Heart left ventricle (tissue), 13 donors: ENCODE measurements at regions not wholly inside any gene's neighbourhood (a gene's known extent, or its start where the extent isn't known, plus 50 kb on each side); places are given as distances from the start of the nearest gene placed in this dataset.

Source experiments
- CTCF ChIP-seq, 12 donors: fragments of 200-600 bp; sonication (generic) in 4 of 12; IDR thresholded peaks; one replicate each; pipeline versions ENCODE4 v1.5.0 to v1.8.0; 2018 to 2022; ENCODE audit warnings: antibody characterized with exemption in 12 of 12, mild to moderate bottlenecking in 5 of 12
- POLR2A ChIP-seq, 2 donors: fragments of 450-650 bp; IDR thresholded peaks; one replicate each; pipeline ENCODE4 v1.6.1; 2017; ENCODE audit warnings: antibody characterized with exemption in 2 of 2, mild to moderate bottlenecking in 2 of 2, moderate library complexity in 2 of 2
- donor health status: ischemic (EF 13 %, LVEDD 7.1; RV severe dilation, severe dysfunction).
- donor health status: DM: no; HTN: yes; CAD: no.
- donor health status: DM: no; HTN: no; CAD: no.
- donor health status: ischemic (EF 25% LVEDD 6.9; RV normal size, moderate dysfunction).
- donor health status: ischemic (EF 25% LVEDD 5.7; RV mildly dilated, moderate dysfunction).
- donor health status: ischemic (EF 35%, LVEDD 5.7; RV mildly dilated, moderate dysfunction).
- donor health status: nonischemic (EF 11% LVEDD 7.7; RV severe dilation, severe dysfunction).
- donor health status: DM: yes; HTN: yes; CAD: no.
- donor health status: PGD.
- donor health status: ischemic (EF 29% LVEDD 5.4; RV normal size, mild dysfunction).
- donor health status: nonischemic (EF 23%, LVEDD 6.1; RV moderate dilation, normal function).

- TF ChIP-seq CTCF (IDR thresholded peaks at IDR 0.05) (no peak), POLR2A (IDR thresholded peaks at IDR 0.05) (no peak)
Measured at GRCh38 chr1:213385806-213386324, 334.8 kb downstream of the RPS6KC1 start.
